C4-2B (cell line): ENCODE measurements at regions not wholly inside any gene's neighbourhood (a gene's known extent, or its start where the extent isn't known, plus 50 kb on each side); places are given as distances from the start of the nearest gene placed in this dataset.

Source experiments
- ZFX ChIP-seq: fragments of 450-650 bp; IDR thresholded peaks from 2 replicates; pipeline ENCODE4 v1.6.1; 2017
- TF ChIP-seq, protein P1 (sequence below): fragments of 450-650 bp; conservative IDR thresholded peaks from 2 replicates; pipeline ENCODE4 v1.5.1; 2017; ENCODE audit warnings: mild to moderate bottlenecking

DNA sequence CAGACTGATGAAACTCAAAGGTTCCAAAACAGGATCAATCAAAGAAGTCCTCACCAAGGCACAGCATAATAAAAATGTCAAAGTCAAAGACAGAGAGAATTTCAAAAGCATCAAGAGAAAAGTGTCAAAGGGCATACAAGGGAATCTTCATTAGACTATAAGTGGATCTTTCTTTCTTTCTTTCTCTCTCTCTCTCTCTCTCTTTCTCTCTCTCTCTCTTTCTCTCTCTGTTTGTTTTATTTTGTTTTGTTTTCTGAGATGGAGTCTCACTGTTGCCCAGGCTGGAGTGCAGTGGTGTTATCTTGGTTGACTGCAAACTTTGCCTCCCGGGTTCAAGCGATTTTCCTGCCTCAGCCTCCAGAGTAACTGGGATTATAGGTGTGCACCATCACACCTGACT, 148.3 kb upstream of the CD180 start:
- TF ChIP-seq, protein P1, sequence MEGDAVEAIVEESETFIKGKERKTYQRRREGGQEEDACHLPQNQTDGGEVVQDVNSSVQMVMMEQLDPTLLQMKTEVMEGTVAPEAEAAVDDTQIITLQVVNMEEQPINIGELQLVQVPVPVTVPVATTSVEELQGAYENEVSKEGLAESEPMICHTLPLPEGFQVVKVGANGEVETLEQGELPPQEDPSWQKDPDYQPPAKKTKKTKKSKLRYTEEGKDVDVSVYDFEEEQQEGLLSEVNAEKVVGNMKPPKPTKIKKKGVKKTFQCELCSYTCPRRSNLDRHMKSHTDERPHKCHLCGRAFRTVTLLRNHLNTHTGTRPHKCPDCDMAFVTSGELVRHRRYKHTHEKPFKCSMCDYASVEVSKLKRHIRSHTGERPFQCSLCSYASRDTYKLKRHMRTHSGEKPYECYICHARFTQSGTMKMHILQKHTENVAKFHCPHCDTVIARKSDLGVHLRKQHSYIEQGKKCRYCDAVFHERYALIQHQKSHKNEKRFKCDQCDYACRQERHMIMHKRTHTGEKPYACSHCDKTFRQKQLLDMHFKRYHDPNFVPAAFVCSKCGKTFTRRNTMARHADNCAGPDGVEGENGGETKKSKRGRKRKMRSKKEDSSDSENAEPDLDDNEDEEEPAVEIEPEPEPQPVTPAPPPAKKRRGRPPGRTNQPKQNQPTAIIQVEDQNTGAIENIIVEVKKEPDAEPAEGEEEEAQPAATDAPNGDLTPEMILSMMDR, result no peak
- TF ChIP-seq ZFX, result no peak
